Hematopoietic multipotent progenitor cell (in vitro differentiated cells): ENCODE measurements at regions not wholly inside any gene's neighbourhood (a gene's known extent, or its start where the extent isn't known, plus 50 kb on each side); places are given as distances from the start of the nearest gene placed in this dataset.

ENCODE experiments used
- DNase-seq, 3 donors: peaks; one replicate each; pipeline ENCODE4 v3.0.0-alpha.2; 2011 to 2015; ENCODE audit warnings: low read depth in 2 of 3, low spot score in 2 of 3

DNA sequence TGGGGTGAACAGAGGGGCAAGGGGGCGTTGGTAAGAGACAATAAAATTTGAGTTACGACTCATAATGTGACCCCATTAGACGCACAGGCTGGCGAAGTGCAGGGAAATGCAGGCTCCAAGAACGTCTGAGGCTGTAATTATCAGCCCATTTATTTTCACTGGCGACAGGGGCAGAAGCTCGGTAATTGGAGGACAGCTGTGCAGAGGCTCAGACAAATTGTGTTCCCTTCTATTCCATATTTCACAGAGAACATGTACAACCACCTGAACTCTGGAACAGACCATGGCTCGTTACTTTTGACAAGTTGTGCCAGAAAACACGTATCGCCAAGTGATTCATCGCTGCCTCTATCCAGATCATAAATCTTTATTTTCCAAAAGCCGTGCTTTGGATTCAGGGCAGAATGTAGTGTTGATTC lies 137.3 kb upstream of the FRMD4A start:
- no peak for DNase-seq

GRCh38 chr10:14466257-14466656 lies 135.5 kb upstream of the FRMD4A start:
- DNase-seq: no peak

DNA sequence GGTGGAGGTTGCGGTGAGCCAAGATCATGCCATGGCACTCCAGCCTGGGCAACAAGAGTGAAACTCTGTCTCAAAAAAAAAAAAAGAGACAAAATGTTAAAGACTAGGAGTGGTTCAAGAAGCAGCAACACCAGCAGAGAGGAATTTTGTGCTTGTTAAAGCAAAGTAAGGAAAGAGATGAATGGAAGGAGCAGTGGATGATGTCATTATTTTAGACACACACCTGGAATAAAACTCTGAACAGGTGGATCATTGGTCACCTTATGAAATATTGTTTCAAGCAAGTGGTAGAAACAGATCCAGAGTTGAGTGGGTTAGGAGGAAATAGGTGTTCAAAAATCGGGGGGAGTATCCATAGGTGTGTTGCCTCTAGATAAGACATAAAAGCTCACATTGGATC lies 129.7 kb upstream of the FRMD4A start:
- DNase-seq: no peak

GRCh38 chr10:14459665-14460064 lies 128.9 kb upstream of the FRMD4A start:
- DNase-seq: no peak

GRCh38 chr10:14456870-14457266 lies 126.1 kb upstream of the FRMD4A start:
- no peak for DNase-seq

GRCh38 chr10:14456218-14456869 lies 125.6 kb upstream of the FRMD4A start:
- DNase-seq: no peak

- DNase-seq: no peak
Measured at GRCh38 chr10:14454629-14455028, 123.9 kb upstream of the FRMD4A start.

DNA sequence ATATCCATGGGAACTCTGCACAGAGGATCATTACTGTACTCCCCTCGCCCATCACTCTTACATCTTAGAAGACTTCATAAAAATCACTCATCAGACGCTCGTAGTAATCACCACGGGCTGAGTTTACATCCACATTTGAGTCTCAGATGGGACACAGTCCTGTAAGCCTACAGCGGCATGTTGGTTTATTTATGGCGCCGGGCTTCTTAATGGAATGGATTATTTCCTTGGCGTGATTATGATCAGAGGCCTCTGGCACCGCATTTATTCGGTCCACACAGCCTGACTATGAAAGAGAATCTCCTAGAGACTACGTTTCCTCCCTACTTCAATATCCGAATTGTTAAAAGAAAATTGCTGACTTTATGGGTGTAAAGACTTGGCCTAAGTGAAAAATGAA lies 123.5 kb upstream of the FRMD4A start:
- DNase-seq: no peak

GRCh38 chr10:14453593-14453992 lies 122.9 kb upstream of the FRMD4A start:
- DNase-seq: no peak

- no peak for DNase-seq
Measured at GRCh38 chr10:14451341-14451740, 120.6 kb upstream of the FRMD4A start.

- no peak for DNase-seq
Measured at GRCh38 chr10:14450041-14450491, 119.3 kb upstream of the FRMD4A start.

GRCh38 chr10:14449293-14449815 lies 118.6 kb upstream of the FRMD4A start:
- no peak for DNase-seq

DNA sequence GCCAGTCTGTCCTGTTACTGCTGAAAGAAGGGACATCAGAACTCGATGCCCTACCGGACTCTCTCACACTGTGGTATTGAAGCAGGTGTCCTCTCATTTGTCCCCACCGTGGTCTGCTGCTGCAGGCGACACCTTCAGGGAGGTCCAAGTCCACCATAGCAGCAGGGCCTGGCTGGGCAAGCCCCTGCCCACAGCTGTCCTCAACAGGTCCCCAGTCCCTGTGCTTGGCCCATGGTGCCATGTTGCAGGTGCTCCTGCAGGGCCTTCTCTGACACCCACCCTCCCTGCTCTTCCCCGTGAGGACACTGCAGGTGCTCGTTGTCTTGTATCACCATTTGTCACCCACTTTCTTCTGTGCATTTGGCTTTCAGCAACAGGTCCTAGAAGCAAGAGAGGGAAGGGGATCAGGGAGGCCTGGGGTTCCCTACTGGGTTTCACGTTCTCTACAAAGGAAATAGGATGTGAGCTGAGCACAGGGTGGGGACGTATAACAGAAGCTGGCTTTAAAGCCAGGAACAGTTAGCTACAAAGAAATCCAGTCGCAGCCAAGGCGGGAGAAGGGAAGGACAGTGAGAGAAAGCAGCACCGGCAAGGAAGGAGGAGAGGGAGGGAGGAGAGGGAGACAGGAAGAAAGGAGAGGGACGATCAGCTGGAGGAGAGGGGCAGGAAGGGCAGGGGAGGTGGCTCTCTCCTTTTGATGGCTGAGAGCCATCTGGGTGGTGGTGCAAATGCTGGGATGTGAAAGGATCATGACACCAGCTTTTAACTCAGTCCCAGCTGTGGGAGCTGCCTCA lies 117.7 kb upstream of the FRMD4A start:
- DNase-seq: no peak

DNA sequence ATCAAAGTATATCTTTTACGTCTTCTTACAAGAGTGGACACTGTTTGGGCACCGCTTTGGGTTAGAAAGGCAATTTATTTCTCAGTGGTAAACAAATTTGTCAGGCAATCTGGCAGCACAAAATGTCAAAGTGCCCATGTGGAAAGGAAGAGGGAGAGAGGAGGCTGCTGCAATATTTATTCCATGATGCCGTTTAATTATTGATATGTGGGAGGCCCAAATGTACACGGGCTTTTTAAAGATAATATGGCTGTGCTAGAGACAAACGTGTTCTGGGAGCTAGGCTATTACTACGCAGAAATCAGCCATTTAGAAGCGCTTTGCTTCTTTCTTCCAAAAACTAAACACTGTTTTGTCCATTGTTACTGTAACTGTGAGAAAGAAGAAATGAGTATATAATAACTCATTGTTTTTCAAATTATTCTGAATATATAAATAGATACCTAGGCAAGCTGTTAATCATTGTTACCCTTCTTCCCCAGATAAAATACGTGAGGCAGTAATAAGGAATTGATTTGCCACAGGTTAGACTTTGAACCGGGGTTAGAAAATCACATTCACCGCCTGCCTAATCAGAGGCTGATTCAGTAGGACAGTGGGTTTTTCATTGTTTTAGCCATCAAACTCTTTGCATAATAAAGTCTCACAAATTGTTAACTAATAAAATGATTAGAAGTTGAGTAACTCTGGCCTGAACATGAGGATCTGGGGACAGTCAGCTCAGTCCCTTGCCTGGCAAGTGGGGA lies 116.5 kb upstream of the FRMD4A start:
- no peak for DNase-seq

- DNase-seq: no peak
Measured at GRCh38 chr10:14439451-14440259, 108.9 kb upstream of the FRMD4A start.

DNA sequence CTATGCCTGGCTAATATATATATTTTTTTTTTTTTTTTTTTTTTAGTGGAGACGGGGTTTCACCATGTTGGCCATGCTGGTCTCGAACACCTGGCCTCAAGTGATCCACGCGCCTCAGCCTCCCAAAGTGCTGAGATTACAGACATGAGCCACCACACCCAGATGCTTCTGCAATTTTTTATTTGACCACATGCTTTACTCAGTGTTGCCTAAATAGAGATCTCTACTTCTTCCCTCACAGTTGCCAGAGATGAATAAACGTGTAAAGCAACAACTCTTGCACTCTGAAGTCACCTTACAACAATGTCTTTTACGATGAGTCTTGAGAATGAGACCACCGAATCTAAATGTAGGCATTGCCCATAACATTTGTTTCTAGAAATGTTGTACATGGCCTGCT lies 107.9 kb upstream of the FRMD4A start:
- no peak for DNase-seq

DNA sequence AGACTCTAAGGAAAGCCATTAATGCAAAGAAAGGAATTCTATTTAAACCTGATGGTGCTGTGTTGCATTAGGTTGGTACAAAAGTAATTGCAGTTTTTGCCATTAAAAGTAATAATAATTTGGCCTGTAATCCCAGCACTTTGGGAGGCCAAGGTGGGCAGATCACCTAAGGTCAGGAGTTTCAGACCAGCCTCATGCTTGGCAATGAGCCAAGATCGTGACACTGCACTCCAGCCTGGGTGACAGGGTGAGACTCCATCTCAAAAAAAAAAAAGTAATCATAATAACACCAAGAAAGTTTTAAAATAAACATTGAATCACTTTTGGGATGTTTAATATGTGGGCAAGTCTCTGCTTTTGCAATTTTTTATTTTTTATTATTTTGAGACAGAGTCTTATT lies 107.3 kb upstream of the FRMD4A start:
- no peak for DNase-seq

GRCh38 chr10:14435976-14436632 lies 105.4 kb upstream of the FRMD4A start:
- DNase-seq: no peak

DNA sequence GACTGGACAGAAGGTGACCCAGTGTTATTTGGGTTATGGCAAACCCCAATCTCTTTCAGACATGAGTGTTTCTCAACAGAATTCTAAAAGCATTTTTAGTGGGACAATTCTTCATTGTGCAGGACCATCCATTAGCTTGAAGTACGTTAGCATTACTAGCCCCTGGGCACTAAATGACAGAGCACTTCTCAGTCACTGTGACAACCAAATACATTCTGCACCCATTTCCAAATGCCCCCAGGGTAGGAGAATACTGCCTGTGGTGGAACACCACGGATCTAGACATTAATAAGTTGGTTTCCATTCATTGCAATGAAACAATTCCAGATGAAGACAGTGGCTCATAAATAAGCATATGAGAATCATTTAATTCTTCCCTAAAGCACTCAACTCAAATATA lies 102.4 kb upstream of the FRMD4A start:
- no peak for DNase-seq

- DNase-seq: no peak
Measured at GRCh38 chr10:14431868-14432267, 101.1 kb upstream of the FRMD4A start.
